H9 (cell line): ENCODE measurements at regions not wholly inside any gene's neighbourhood (a gene's known extent, or its start where the extent isn't known, plus 50 kb on each side); places are given as distances from the start of the nearest gene placed in this dataset.

ENCODE experiments used
- DNase-seq: peaks from one replicate; pipeline ENCODE4 v3.0.0-alpha.2; 2017
- H2AFZ ChIP-seq: one replicate; pipeline ENCODE4 v1.6.1; 2013; ENCODE audit warnings: mild to moderate bottlenecking, low read length, control low read depth, moderate library complexity
- H2AK5ac ChIP-seq: 2 replicates; pipeline ENCODE4 v1.6.1; 2013; ENCODE audit warnings: low read length, control low read depth, mixed read lengths; ENCODE audit not compliant: insufficient read length
- H2BK120ac ChIP-seq: one replicate; pipeline ENCODE4 v1.6.1; 2013; ENCODE audit warnings: low read depth, mild to moderate bottlenecking, low read length, control low read depth, inconsistent platforms; ENCODE audit not compliant: poor library complexity, severe bottlenecking
- H2BK12ac ChIP-seq: 2 replicates; pipeline ENCODE4 v1.6.1; 2013; ENCODE audit warnings: low read length, control low read depth, mixed read lengths, low read depth; ENCODE audit not compliant: insufficient read length
- H2BK15ac ChIP-seq: 2 replicates; pipeline ENCODE4 v1.6.1; 2013; ENCODE audit warnings: low read depth, low read length, control low read depth
- H2BK20ac ChIP-seq: one replicate; pipeline ENCODE4 v1.6.1; 2013; ENCODE audit warnings: low read depth, mild to moderate bottlenecking, low read length, control low read depth, inconsistent platforms; ENCODE audit not compliant: poor library complexity, severe bottlenecking
- H2BK5ac ChIP-seq: 2 replicates; pipeline ENCODE4 v1.6.1; 2013; ENCODE audit warnings: low read length, control low read depth, mixed read lengths; ENCODE audit not compliant: insufficient read length
- H3K14ac ChIP-seq: 2 replicates; pipeline ENCODE4 v1.6.1; 2013; ENCODE audit warnings: low read length, control low read depth; ENCODE audit not compliant: insufficient read depth
- H3K18ac ChIP-seq: 2 replicates; pipeline ENCODE4 v1.6.1; 2013; ENCODE audit warnings: low read depth, mild to moderate bottlenecking, mixed read lengths, low read length, control low read depth; ENCODE audit not compliant: insufficient read length
- H3K23ac ChIP-seq: 2 replicates; pipeline ENCODE4 v1.6.1; 2013; ENCODE audit warnings: low read length, control low read depth, mixed read lengths, low read depth; ENCODE audit not compliant: insufficient read length
- H3K23me2 ChIP-seq: 2 replicates; pipeline ENCODE4 v1.6.1; 2013; ENCODE audit warnings: low read depth, mild to moderate bottlenecking, mixed read lengths, low read length, control low read depth; ENCODE audit not compliant: insufficient read length, poor library complexity, severe bottlenecking
- H3K27ac ChIP-seq: 2 replicates; pipeline ENCODE4 v1.5.1; 2013; ENCODE audit warnings: low read length, control low read depth, mixed read lengths, low read depth; ENCODE audit not compliant: insufficient read length
- H3K27me3 ChIP-seq: 2 replicates; pipeline ENCODE4 v1.6.1; 2013; ENCODE audit warnings: low read length, control low read depth, inconsistent platforms; ENCODE audit not compliant: insufficient read depth
- H3K4ac ChIP-seq: 2 replicates; pipeline ENCODE4 v1.6.1; 2013; ENCODE audit warnings: low read depth, mild to moderate bottlenecking, control low read depth, inconsistent platforms, low read length, moderate library complexity
- H3K4me1 ChIP-seq: 2 replicates; pipeline ENCODE4 v1.6.1; 2013; ENCODE audit warnings: low read length, control low read depth, inconsistent platforms; ENCODE audit not compliant: insufficient read depth
- H3K4me2 ChIP-seq: 2 replicates; pipeline ENCODE4 v1.6.1; 2013; ENCODE audit warnings: low read length, control low read depth, mixed read lengths; ENCODE audit not compliant: insufficient read length, insufficient read depth
- H3K56ac ChIP-seq: 2 replicates; pipeline ENCODE4 v1.6.1; 2013; ENCODE audit warnings: low read depth, mild to moderate bottlenecking, mixed read lengths, low read length, control low read depth; ENCODE audit not compliant: insufficient read length
- H3K79me1 ChIP-seq: 2 replicates; pipeline ENCODE4 v1.6.1; 2013; ENCODE audit warnings: low read depth, mild to moderate bottlenecking, moderate library complexity, low read length, control low read depth, inconsistent platforms; ENCODE audit not compliant: insufficient read depth, poor library complexity, severe bottlenecking
- H3K79me2 ChIP-seq: 2 replicates; pipeline ENCODE4 v1.6.1; 2013; ENCODE audit warnings: low read length, control low read depth, inconsistent platforms; ENCODE audit not compliant: insufficient read depth
- H3K9ac ChIP-seq: 2 replicates; pipeline ENCODE4 v1.6.1; 2013; ENCODE audit warnings: low read length, control low read depth, mixed read lengths; ENCODE audit not compliant: insufficient read length; ENCODE audit errors: extremely low read depth
- H3K9me3 ChIP-seq: one replicate; pipeline ENCODE4 v1.6.1; 2013; ENCODE audit warnings: low read depth, low read length, inconsistent platforms; ENCODE audit not compliant: control insufficient read depth
- H3T11ph ChIP-seq: one replicate; pipeline ENCODE4 v1.6.1; 2013; ENCODE audit warnings: mild to moderate bottlenecking, low read length, control low read depth, inconsistent platforms
- H4K20me1 ChIP-seq: one replicate; pipeline ENCODE4 v1.6.1; 2013; ENCODE audit not compliant: control insufficient read depth, insufficient read length, insufficient read depth
- H4K5ac ChIP-seq: 2 replicates; pipeline ENCODE4 v1.6.1; 2013; ENCODE audit warnings: low read depth, mild to moderate bottlenecking, mixed read lengths, low read length, control low read depth; ENCODE audit not compliant: insufficient read length
- H4K8ac ChIP-seq: replicated peaks from 2 replicates; pipeline ENCODE4 v1.6.1; 2013; ENCODE audit warnings: low read length, control low read depth, mixed read lengths, low read depth; ENCODE audit not compliant: insufficient read length
- H4K91ac ChIP-seq: 2 replicates; pipeline ENCODE4 v1.6.1; 2013; ENCODE audit warnings: low read depth, mild to moderate bottlenecking, moderate library complexity, mixed read lengths, low read length, control low read depth; ENCODE audit not compliant: insufficient read length
- H3K27ac Mint-ChIP-seq, 3 experiments: 2 replicates in 2 of 3; 3 replicates in 1 of 3; pipeline ENCODE4 v1.8.0; 2020 to 2021; ENCODE audit warnings: mixed read lengths in 3 of 3, mild to moderate bottlenecking in 1 of 3, moderate library complexity in 1 of 3
- H3K27me3 Mint-ChIP-seq: 2 replicates; pipeline ENCODE4 v1.8.0; 2021; ENCODE audit warnings: low read depth, mild to moderate bottlenecking, moderate library complexity, mixed read lengths
- H3K36me3 Mint-ChIP-seq, 3 experiments: 2 replicates in 2 of 3; 3 replicates in 1 of 3; pipeline ENCODE4 v1.8.0; 2020 to 2021; ENCODE audit warnings: low read depth in 3 of 3, mixed read lengths in 3 of 3; ENCODE audit not compliant: insufficient read depth in 1 of 3
- H3K4me1 Mint-ChIP-seq, 2 experiments: 2 replicates each; pipeline ENCODE4 v1.8.0; 2020; ENCODE audit warnings: mixed read lengths in 2 of 2
- H3K4me3 Mint-ChIP-seq, 2 experiments: 2 replicates in 1 of 2; 3 replicates in 1 of 2; pipeline ENCODE4 v1.8.0; 2020 to 2021; ENCODE audit warnings: mild to moderate bottlenecking in 2 of 2, mixed read lengths in 2 of 2, moderate library complexity in 1 of 2
- H3K9me3 Mint-ChIP-seq, 2 experiments: 2 replicates in 1 of 2; 3 replicates in 1 of 2; pipeline ENCODE4 v1.8.0; 2020; ENCODE audit warnings: mild to moderate bottlenecking in 2 of 2, mixed read lengths in 2 of 2, moderate library complexity in 1 of 2
- WGBS: extraction: QIAGEN DNeasy Blood & Tissue Kit; methylation state at CpG from one replicate; pipeline ENCODE4 v1.1.7; 2013; ENCODE audit warnings: missing lambda C conversion rate, low lambda C conversion rate, mixed read lengths; ENCODE audit not compliant: insufficient read length; ENCODE audit errors: extremely low coverage; 5-methylcytosine and 5-hydroxymethylcytosine counted together
- TF ChIP-seq, protein P1 (sequence below): fragments of 200-600 bp; sonication (generic); conservative IDR thresholded peaks from 3 replicates; pipeline ENCODE4 v1.8.0; 2021; ENCODE audit warnings: antibody characterized with exemption, mild to moderate bottlenecking

DNA sequence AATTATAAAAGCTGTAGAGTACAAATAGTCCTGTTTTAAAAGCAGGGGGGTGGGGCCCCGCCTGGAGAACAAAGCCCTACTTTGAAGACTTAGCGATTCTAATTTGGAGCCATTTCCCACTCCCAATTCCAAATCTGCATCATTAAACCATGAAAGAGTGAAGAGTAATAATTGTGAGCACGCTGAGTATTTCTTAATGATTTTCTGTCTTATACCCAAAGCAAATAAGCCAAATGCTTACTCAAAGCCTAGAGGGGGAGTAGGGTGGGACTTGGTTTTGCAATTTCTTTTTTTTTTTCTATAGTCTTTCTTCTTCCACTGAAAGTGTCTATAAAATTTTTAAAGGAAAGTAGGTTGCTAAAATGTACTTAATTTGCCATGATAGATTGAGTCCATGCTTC lies 470.1 kb downstream of the TOX3 start:
- Mint-ChIP-seq H3K27me3 (no peaks in the 10 kb centered on the region), H3K27ac (no peak overlapping the region), H3K4me1 (peaks cover 7 to 8% of the 10 kb centered on the region in 2 experiments), H3K4me3 (no peak overlapping the region), H3K9me3 (no peaks in the 10 kb centered on the region), H3K36me3 (no peaks in the 10 kb centered on the region)
- H2BK15ac ChIP-seq, result no peak overlapping the region
- no peaks in the 10 kb centered on the region for H3K4me1 ChIP-seq
- H2BK20ac ChIP-seq, result no peak overlapping the region
- no peak for DNase-seq
- no peaks in the 10 kb centered on the region for H3K27me3 ChIP-seq
- H3K79me2 ChIP-seq, result no peaks in the 10 kb centered on the region
- no peak overlapping the region for H2AFZ ChIP-seq
- no peak overlapping the region for H2BK5ac ChIP-seq
- no peak overlapping the region for H3K9ac ChIP-seq
- H4K5ac ChIP-seq, result no peak overlapping the region
- no peak overlapping the region for H3K14ac ChIP-seq
- H2AK5ac ChIP-seq, result no peak overlapping the region
- no peak overlapping the region for H3K4ac ChIP-seq
- H3K56ac ChIP-seq, result no peak overlapping the region
- H4K20me1 ChIP-seq, result no peaks in the 10 kb centered on the region
- H3K9me3 ChIP-seq, result no peaks in the 10 kb centered on the region
- H2BK120ac ChIP-seq, result no peak overlapping the region
- H3K27ac ChIP-seq, result no peak overlapping the region
- H3K4me2 ChIP-seq, result no peak overlapping the region
- no peaks in the 10 kb centered on the region for H3K23me2 ChIP-seq
- no peaks in the 10 kb centered on the region for H3K79me1 ChIP-seq
- no CpG with 5 or more reads among the region's 3 CpGs for WGBS
- H2BK12ac ChIP-seq, result no peak overlapping the region
- no peak overlapping the region for H4K8ac ChIP-seq
- no peak overlapping the region for H3K18ac ChIP-seq
- H3T11ph ChIP-seq, result no peak overlapping the region
- H3K23ac ChIP-seq, result no peak overlapping the region
- TF ChIP-seq, protein P1, sequence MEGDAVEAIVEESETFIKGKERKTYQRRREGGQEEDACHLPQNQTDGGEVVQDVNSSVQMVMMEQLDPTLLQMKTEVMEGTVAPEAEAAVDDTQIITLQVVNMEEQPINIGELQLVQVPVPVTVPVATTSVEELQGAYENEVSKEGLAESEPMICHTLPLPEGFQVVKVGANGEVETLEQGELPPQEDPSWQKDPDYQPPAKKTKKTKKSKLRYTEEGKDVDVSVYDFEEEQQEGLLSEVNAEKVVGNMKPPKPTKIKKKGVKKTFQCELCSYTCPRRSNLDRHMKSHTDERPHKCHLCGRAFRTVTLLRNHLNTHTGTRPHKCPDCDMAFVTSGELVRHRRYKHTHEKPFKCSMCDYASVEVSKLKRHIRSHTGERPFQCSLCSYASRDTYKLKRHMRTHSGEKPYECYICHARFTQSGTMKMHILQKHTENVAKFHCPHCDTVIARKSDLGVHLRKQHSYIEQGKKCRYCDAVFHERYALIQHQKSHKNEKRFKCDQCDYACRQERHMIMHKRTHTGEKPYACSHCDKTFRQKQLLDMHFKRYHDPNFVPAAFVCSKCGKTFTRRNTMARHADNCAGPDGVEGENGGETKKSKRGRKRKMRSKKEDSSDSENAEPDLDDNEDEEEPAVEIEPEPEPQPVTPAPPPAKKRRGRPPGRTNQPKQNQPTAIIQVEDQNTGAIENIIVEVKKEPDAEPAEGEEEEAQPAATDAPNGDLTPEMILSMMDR, result no peak
- H4K91ac ChIP-seq, result no peak overlapping the region
